GM18508 (cell line): ENCODE measurements at regions not wholly inside any gene's neighbourhood (a gene's known extent, or its start where the extent isn't known, plus 50 kb on each side); places are given as distances from the start of the nearest gene placed in this dataset.
"Not testable (repeated sequence)": the region's sequence is repeated elsewhere in the genome, so short reads cannot be mapped to it uniquely, and the experiment has no call there.

Source experiments
- ATAC-seq: cut with Tn5 transposase; IDR thresholded peaks from one replicate; pipeline ENCODE4 v1.9.1; 2021; ENCODE audit warnings: moderate number of reproducible peaks; ENCODE audit not compliant: insufficient read depth, unreplicated experiment

GRCh38 chr4:54993473-54994026, 131.8 kb downstream of the KDR start:
- ATAC-seq = not testable (repeated sequence)

- ATAC-seq = no peak
Observed at GRCh38 chr4:54992266-54992665, 133.1 kb downstream of the KDR start.

- no peak for ATAC-seq
Observed at GRCh38 chr4:54988655-54989054, 136.7 kb downstream of the KDR start.

- ATAC-seq = no peak
Observed at GRCh38 chr4:54986095-54986846, 139.1 kb downstream of the KDR start.

- ATAC-seq = no peak
Observed at GRCh38 chr4:54976682-54977081, 148.7 kb downstream of the KDR start.

GRCh38 chr4:54976031-54976430, 149.4 kb downstream of the KDR start:
- ATAC-seq = no peak

GRCh38 chr4:54973784-54974183, 151.6 kb downstream of the KDR start:
- ATAC-seq = no peak

- ATAC-seq = peak; percentile 82
Observed at GRCh38 chr4:54971474-54971950, 153.9 kb downstream of the KDR start.

GRCh38 chr4:54967289-54967688, 158.1 kb downstream of the KDR start:
- no peak for ATAC-seq

GRCh38 chr4:54961357-54961975, 163.9 kb downstream of the KDR start:
- no peak for ATAC-seq

- no peak for ATAC-seq
Observed at GRCh38 chr4:54959651-54960116, 165.7 kb downstream of the KDR start.

- no peak for ATAC-seq
Observed at GRCh38 chr4:54959131-54959530, 166.3 kb downstream of the KDR start.

GRCh38 chr4:54958236-54958635, 167.2 kb downstream of the KDR start:
- no peak for ATAC-seq

GRCh38 chr4:54954656-54955388, 170.6 kb downstream of the KDR start:
- no peak for ATAC-seq

GRCh38 chr4:54946741-54947140, 178.7 kb downstream of the KDR start:
- ATAC-seq = no peak

- ATAC-seq = no peak
Observed at GRCh38 chr4:54945838-54946237, 179.6 kb downstream of the KDR start.

- ATAC-seq = peak; percentile 25
Observed at GRCh38 chr4:54942721-54943120, 182.7 kb downstream of the KDR start.

GRCh38 chr4:54941994-54942552, 183.3 kb downstream of the KDR start:
- peak; percentile 69 for ATAC-seq

- ATAC-seq = no peak
Observed at GRCh38 chr4:54940996-54941865, 184.2 kb downstream of the KDR start.

- no peak for ATAC-seq
Observed at GRCh38 chr4:54937501-54937900, 187.9 kb downstream of the KDR start.
